SU-DHL-6 (cell line): ENCODE measurements at regions not wholly inside any gene's neighbourhood (a gene's known extent, or its start where the extent isn't known, plus 50 kb on each side); places are given as distances from the start of the nearest gene placed in this dataset.
A peak's percentile ranks its signal among the peaks of the same experiment; 100 is the strongest.

Source experiments
- H2AFZ ChIP-seq: fragments of 200-600 bp; sonication (generic); 2 replicates; pipeline ENCODE4 v1.6.1; 2014; ENCODE audit warnings: low read depth, mild to moderate bottlenecking, moderate library complexity, mixed read lengths, antibody characterized with exemption, low read length; ENCODE audit not compliant: severe bottlenecking
- H3F3A ChIP-seq: fragments of 200-600 bp; shearing (Covaris generic); 2 replicates; pipeline ENCODE4 v1.6.0; 2016; ENCODE audit warnings: antibody characterized with exemption, mild to moderate bottlenecking; ENCODE audit not compliant: insufficient read depth
- H3K27ac ChIP-seq: fragments of 200-600 bp; sonication (generic); 2 replicates; pipeline ENCODE4 v1.5.1; 2016; ENCODE audit warnings: low read depth, mild to moderate bottlenecking, low read length, moderate library complexity, mixed read lengths
- H3K27me3 ChIP-seq: fragments of 200-600 bp; sonication (generic), shearing (Covaris generic); 2 replicates; pipeline ENCODE4 v1.6.0; 2014; ENCODE audit warnings: mild to moderate bottlenecking, low read length
- H3K36me3 ChIP-seq: fragments of 200-600 bp; sonication (generic); 2 replicates; pipeline ENCODE4 v1.6.1; 2014; ENCODE audit warnings: mild to moderate bottlenecking, low read length, mixed read lengths
- H3K4me2 ChIP-seq: fragments of 300-600, 200-600 bp; shearing (Covaris generic), sonication (generic); 2 replicates; pipeline ENCODE4 v1.6.0; 2014; ENCODE audit warnings: low read length, low read depth, mild to moderate bottlenecking; ENCODE audit not compliant: poor library complexity, severe bottlenecking
- H3K4me3 ChIP-seq: fragments of 200-600 bp; sonication (generic); 2 replicates; pipeline ENCODE4 v1.5.1; 2014; ENCODE audit warnings: antibody characterized with exemption, low read length, mild to moderate bottlenecking, mixed read lengths; ENCODE audit not compliant: insufficient read depth, poor library complexity, severe bottlenecking
- H3K79me2 ChIP-seq: fragments of 200-600 bp; sonication (generic); 2 replicates; pipeline ENCODE4 v1.6.1; 2014; ENCODE audit warnings: mild to moderate bottlenecking, low read length, moderate library complexity; ENCODE audit not compliant: insufficient read depth
- H3K9ac ChIP-seq: fragments of 200-600 bp; sonication (generic); 2 replicates; pipeline ENCODE4 v1.7.0; 2014; ENCODE audit warnings: mild to moderate bottlenecking, low read length
- H3K9me2 ChIP-seq: fragments of 200-600 bp; sonication (generic); replicated peaks from 2 replicates; pipeline ENCODE4 v1.6.1; 2014; ENCODE audit warnings: low read length; ENCODE audit not compliant: insufficient read depth
- H3K9me3 ChIP-seq: fragments of 200-600 bp; sonication (generic); 2 replicates; pipeline ENCODE4 v1.6.1; 2014; ENCODE audit warnings: low read length, mixed read lengths; ENCODE audit not compliant: insufficient read depth
- H4K20me1 ChIP-seq: fragments of 200-600 bp; sonication (generic); 2 replicates; pipeline ENCODE4 v1.6.1; 2014; ENCODE audit warnings: low read depth, mild to moderate bottlenecking, antibody characterized with exemption, low read length, moderate library complexity, mixed read lengths
- EZH2phosphoT487 ChIP-seq: fragments of 200-600 bp; sonication (generic), shearing (Covaris generic); conservative IDR thresholded peaks from 2 replicates; pipeline ENCODE4 v1.6.1; 2018; ENCODE audit warnings: mild to moderate bottlenecking, antibody characterized with exemption, low read length, moderate library complexity, mixed read lengths
- TF ChIP-seq, protein P1 (sequence below): fragments of 200-600 bp; sonication (generic); IDR thresholded peaks from one replicate; pipeline ENCODE4 v1.5.1; 2017; ENCODE audit warnings: antibody characterized with exemption, mild to moderate bottlenecking, low read length, moderate library complexity; ENCODE audit not compliant: insufficient read depth, poor library complexity, severe bottlenecking

- peak overlapping the region; percentile 59 for H3K4me2 ChIP-seq
- no peaks in the 10 kb centered on the region for H3F3A ChIP-seq
- no peak overlapping the region for H3K27ac ChIP-seq
- H3K36me3 ChIP-seq, result no peaks in the 10 kb centered on the region
- no peaks in the 10 kb centered on the region for H4K20me1 ChIP-seq
- H3K27me3 ChIP-seq, result no peaks in the 10 kb centered on the region
- no peaks in the 10 kb centered on the region for H3K9me3 ChIP-seq
- peak overlapping the region; percentile 95 for H2AFZ ChIP-seq
- no peaks in the 10 kb centered on the region for H3K9me2 ChIP-seq
- H3K4me3 ChIP-seq, result peak overlapping the region; percentile 13
- H3K9ac ChIP-seq, result peak overlapping the region; percentile 19; the same call in 1 of the 2 replicates
- TF ChIP-seq, protein P1, sequence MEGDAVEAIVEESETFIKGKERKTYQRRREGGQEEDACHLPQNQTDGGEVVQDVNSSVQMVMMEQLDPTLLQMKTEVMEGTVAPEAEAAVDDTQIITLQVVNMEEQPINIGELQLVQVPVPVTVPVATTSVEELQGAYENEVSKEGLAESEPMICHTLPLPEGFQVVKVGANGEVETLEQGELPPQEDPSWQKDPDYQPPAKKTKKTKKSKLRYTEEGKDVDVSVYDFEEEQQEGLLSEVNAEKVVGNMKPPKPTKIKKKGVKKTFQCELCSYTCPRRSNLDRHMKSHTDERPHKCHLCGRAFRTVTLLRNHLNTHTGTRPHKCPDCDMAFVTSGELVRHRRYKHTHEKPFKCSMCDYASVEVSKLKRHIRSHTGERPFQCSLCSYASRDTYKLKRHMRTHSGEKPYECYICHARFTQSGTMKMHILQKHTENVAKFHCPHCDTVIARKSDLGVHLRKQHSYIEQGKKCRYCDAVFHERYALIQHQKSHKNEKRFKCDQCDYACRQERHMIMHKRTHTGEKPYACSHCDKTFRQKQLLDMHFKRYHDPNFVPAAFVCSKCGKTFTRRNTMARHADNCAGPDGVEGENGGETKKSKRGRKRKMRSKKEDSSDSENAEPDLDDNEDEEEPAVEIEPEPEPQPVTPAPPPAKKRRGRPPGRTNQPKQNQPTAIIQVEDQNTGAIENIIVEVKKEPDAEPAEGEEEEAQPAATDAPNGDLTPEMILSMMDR, result peak; percentile 94
- no peak for TF ChIP-seq EZH2phosphoT487
- H3K79me2 ChIP-seq, result no peaks in the 10 kb centered on the region
These were observed 83.7 kb upstream of the BET1 start for GRCh38 chr7:94087664-94088352.

GRCh38 chr7:94088560-94088959 is 84.4 kb upstream of the BET1 start:
- Histone ChIP-seq H3K9me2 (no peaks in the 10 kb centered on the region), H3K4me3 (no peak overlapping the region), H2AFZ (no peak overlapping the region), H3K27me3 (no peaks in the 10 kb centered on the region), H3K4me2 (no peak overlapping the region), H3K27ac (no peak overlapping the region), H4K20me1 (no peaks in the 10 kb centered on the region), H3K36me3 (no peaks in the 10 kb centered on the region), H3F3A (no peaks in the 10 kb centered on the region), H3K79me2 (no peaks in the 10 kb centered on the region), H3K9me3 (no peaks in the 10 kb centered on the region), H3K9ac (no peak overlapping the region)
- TF ChIP-seq, protein P1, result no peak
- TF ChIP-seq EZH2phosphoT487, result no peak

DNA sequence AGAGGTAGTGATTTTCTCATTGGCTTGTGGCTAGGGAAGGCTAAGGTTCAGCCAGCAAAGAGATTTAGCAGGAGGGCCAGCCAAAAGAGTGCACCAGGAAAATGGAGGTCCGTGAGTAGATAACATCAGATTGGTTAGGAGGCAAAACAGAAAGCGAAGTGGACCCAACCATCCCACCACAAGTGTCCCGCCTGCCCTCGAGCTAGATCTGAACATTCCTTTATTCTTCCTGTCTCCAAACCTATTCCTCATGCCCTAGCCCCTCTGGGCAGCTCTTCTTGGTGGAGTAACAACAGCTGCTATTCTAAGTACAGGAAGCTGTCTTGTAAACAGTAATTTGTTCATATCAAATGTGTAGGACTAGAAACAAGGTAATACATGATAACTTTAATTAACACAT is 85.7 kb upstream of the BET1 start:
- H2AFZ ChIP-seq, result no peak overlapping the region
- TF ChIP-seq EZH2phosphoT487, result no peak
- TF ChIP-seq, protein P1, result no peak
- H3K27me3 ChIP-seq, result no peaks in the 10 kb centered on the region
- no peaks in the 10 kb centered on the region for H3K79me2 ChIP-seq
- no peak overlapping the region for H3K9ac ChIP-seq
- no peak overlapping the region for H3K4me2 ChIP-seq
- no peaks in the 10 kb centered on the region for H3F3A ChIP-seq
- H3K27ac ChIP-seq, result no peak overlapping the region
- H4K20me1 ChIP-seq, result peaks cover 3% of the 10 kb centered on the region; the same call in 1 of the 2 replicates
- no peaks in the 10 kb centered on the region for H3K9me3 ChIP-seq
- no peaks in the 10 kb centered on the region for H3K36me3 ChIP-seq
- no peak overlapping the region for H3K4me3 ChIP-seq
- H3K9me2 ChIP-seq, result no peaks in the 10 kb centered on the region
